ENCODE measurements at regions not wholly inside any gene's neighbourhood (a gene's known extent, or its start where the extent isn't known, plus 50 kb on each side); places are given as distances from the start of the nearest gene placed in this dataset.

DNA sequence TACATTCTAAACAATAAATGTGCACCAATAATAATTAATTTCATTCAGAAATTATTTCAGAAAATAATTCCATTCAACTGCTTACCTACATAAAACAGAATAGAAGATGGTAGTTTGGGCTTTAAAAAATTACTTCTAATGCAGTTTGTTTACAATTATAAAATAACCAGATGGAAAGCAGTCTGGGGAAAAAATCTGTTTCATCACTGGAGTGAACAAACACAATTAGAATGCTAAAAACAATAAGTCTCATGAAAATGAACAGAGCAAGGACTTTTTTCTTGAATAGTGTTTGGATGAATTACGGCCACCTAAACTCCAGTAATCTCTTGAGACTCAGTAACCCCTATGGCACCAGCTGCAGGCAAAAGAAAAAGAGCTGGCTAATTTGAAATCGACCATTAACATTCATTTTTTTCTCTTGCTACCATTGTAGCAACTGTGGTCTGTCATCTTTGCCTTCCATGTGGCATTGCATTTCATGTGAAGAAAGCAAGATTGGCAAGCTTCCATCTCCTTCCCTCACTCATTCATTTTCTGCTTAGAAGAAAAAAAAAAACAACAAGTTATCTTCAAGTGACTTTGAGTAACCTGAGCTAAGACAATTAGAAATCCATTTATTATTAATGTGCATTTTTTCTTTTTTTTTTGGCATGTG, 88.4 kb upstream of the CEP85L start:
- TF ChIP-seq, protein P1, sequence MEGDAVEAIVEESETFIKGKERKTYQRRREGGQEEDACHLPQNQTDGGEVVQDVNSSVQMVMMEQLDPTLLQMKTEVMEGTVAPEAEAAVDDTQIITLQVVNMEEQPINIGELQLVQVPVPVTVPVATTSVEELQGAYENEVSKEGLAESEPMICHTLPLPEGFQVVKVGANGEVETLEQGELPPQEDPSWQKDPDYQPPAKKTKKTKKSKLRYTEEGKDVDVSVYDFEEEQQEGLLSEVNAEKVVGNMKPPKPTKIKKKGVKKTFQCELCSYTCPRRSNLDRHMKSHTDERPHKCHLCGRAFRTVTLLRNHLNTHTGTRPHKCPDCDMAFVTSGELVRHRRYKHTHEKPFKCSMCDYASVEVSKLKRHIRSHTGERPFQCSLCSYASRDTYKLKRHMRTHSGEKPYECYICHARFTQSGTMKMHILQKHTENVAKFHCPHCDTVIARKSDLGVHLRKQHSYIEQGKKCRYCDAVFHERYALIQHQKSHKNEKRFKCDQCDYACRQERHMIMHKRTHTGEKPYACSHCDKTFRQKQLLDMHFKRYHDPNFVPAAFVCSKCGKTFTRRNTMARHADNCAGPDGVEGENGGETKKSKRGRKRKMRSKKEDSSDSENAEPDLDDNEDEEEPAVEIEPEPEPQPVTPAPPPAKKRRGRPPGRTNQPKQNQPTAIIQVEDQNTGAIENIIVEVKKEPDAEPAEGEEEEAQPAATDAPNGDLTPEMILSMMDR (conservative IDR thresholded peaks at IDR 0.05; ENCODE audit: low read depth in 2 of 2) = no peak
- no peak for TF ChIP-seq POLR2AphosphoS5 (IDR thresholded peaks at IDR 0.05; ENCODE audit: low read depth)
- no peak for TF ChIP-seq EZH2 (IDR thresholded peaks at IDR 0.05; ENCODE audit: low read depth, unreplicated experiment)
- no peak for TF ChIP-seq STAT1 (IDR thresholded peaks at IDR 0.05; ENCODE audit: unreplicated experiment)
- TF ChIP-seq JUNB (IDR thresholded peaks at IDR 0.05; ENCODE audit: unreplicated experiment) = no peak
- TF ChIP-seq, protein P2, sequence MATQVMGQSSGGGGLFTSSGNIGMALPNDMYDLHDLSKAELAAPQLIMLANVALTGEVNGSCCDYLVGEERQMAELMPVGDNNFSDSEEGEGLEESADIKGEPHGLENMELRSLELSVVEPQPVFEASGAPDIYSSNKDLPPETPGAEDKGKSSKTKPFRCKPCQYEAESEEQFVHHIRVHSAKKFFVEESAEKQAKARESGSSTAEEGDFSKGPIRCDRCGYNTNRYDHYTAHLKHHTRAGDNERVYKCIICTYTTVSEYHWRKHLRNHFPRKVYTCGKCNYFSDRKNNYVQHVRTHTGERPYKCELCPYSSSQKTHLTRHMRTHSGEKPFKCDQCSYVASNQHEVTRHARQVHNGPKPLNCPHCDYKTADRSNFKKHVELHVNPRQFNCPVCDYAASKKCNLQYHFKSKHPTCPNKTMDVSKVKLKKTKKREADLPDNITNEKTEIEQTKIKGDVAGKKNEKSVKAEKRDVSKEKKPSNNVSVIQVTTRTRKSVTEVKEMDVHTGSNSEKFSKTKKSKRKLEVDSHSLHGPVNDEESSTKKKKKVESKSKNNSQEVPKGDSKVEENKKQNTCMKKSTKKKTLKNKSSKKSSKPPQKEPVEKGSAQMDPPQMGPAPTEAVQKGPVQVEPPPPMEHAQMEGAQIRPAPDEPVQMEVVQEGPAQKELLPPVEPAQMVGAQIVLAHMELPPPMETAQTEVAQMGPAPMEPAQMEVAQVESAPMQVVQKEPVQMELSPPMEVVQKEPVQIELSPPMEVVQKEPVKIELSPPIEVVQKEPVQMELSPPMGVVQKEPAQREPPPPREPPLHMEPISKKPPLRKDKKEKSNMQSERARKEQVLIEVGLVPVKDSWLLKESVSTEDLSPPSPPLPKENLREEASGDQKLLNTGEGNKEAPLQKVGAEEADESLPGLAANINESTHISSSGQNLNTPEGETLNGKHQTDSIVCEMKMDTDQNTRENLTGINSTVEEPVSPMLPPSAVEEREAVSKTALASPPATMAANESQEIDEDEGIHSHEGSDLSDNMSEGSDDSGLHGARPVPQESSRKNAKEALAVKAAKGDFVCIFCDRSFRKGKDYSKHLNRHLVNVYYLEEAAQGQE (IDR thresholded peaks at IDR 0.05; ENCODE audit: unreplicated experiment) = no peak
- TF ChIP-seq, protein P3, sequence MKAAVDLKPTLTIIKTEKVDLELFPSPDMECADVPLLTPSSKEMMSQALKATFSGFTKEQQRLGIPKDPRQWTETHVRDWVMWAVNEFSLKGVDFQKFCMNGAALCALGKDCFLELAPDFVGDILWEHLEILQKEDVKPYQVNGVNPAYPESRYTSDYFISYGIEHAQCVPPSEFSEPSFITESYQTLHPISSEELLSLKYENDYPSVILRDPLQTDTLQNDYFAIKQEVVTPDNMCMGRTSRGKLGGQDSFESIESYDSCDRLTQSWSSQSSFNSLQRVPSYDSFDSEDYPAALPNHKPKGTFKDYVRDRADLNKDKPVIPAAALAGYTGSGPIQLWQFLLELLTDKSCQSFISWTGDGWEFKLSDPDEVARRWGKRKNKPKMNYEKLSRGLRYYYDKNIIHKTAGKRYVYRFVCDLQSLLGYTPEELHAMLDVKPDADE (IDR thresholded peaks at IDR 0.05) = no peak
- no peak for TF ChIP-seq CREB1 (CRISPR knock-in tag; IDR thresholded peaks at IDR 0.05; ENCODE audit: low read depth)
- TF ChIP-seq EZH2phosphoT487 (IDR thresholded peaks at IDR 0.05; ENCODE audit: unreplicated experiment) = no peak
- TF ChIP-seq, protein P4, sequence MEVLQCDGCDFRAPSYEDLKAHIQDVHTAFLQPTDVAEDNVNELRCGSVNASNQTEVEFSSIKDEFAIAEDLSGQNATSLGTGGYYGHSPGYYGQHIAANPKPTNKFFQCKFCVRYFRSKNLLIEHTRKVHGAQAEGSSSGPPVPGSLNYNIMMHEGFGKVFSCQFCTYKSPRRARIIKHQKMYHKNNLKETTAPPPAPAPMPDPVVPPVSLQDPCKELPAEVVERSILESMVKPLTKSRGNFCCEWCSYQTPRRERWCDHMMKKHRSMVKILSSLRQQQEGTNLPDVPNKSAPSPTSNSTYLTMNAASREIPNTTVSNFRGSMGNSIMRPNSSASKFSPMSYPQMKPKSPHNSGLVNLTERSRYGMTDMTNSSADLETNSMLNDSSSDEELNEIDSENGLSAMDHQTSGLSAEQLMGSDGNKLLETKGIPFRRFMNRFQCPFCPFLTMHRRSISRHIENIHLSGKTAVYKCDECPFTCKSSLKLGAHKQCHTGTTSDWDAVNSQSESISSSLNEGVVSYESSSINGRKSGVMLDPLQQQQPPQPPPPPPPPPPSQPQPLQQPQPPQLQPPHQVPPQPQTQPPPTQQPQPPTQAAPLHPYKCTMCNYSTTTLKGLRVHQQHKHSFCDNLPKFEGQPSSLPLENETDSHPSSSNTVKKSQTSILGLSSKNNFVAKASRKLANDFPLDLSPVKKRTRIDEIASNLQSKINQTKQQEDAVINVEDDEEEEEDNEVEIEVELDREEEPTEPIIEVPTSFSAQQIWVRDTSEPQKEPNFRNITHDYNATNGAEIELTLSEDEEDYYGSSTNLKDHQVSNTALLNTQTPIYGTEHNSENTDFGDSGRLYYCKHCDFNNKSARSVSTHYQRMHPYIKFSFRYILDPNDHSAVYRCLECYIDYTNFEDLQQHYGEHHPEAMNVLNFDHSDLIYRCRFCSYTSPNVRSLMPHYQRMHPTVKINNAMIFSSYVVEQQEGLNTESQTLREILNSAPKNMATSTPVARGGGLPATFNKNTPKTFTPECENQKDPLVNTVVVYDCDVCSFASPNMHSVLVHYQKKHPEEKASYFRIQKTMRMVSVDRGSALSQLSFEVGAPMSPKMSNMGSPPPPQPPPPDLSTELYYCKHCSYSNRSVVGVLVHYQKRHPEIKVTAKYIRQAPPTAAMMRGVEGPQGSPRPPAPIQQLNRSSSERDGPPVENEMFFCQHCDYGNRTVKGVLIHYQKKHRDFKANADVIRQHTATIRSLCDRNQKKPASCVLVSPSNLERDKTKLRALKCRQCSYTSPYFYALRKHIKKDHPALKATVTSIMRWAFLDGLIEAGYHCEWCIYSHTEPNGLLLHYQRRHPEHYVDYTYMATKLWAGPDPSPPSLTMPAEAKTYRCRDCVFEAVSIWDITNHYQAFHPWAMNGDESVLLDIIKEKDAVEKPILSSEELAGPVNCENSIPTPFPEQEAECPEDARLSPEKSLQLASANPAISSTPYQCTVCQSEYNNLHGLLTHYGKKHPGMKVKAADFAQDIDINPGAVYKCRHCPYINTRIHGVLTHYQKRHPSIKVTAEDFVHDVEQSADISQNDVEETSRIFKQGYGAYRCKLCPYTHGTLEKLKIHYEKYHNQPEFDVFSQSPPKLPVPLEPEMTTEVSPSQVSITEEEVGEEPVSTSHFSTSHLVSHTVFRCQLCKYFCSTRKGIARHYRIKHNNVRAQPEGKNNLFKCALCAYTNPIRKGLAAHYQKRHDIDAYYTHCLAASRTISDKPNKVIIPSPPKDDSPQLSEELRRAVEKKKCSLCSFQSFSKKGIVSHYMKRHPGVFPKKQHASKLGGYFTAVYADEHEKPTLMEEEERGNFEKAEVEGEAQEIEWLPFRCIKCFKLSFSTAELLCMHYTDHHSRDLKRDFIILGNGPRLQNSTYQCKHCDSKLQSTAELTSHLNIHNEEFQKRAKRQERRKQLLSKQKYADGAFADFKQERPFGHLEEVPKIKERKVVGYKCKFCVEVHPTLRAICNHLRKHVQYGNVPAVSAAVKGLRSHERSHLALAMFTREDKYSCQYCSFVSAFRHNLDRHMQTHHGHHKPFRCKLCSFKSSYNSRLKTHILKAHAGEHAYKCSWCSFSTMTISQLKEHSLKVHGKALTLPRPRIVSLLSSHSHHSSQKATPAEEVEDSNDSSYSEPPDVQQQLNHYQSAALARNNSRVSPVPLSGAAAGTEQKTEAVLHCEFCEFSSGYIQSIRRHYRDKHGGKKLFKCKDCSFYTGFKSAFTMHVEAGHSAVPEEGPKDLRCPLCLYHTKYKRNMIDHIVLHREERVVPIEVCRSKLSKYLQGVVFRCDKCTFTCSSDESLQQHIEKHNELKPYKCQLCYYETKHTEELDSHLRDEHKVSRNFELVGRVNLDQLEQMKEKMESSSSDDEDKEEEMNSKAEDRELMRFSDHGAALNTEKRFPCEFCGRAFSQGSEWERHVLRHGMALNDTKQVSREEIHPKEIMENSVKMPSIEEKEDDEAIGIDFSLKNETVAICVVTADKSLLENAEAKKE (CRISPR knock-in tag; IDR thresholded peaks at IDR 0.05) = no peak
- TF ChIP-seq ZNF114 (CRISPR knock-in tag; IDR thresholded peaks at IDR 0.05) = no peak
- TF ChIP-seq NANOG (IDR thresholded peaks at IDR 0.05; ENCODE audit: borderline replicate concordance) = no peak
